WTC11 (cell line): ENCODE measurements at regions not wholly inside any gene's neighbourhood (a gene's known extent, or its start where the extent isn't known, plus 50 kb on each side); places are given as distances from the start of the nearest gene placed in this dataset.

Source experiments
- CTCF ChIP-seq: fragments of 200-600 bp; IDR thresholded peaks from 2 replicates; pipeline ENCODE4 v1.8.0; 2022; ENCODE audit warnings: antibody characterized with exemption
- ERG ChIP-seq: fragments of 250-450 bp; sonication (Bioruptor Pico); IDR thresholded peaks from 2 replicates; pipeline ENCODE4 v1.8.0; 2021; ENCODE audit warnings: mild to moderate bottlenecking
- ESRRA ChIP-seq: sonication (generic); formaldehyde crosslinking; IDR thresholded peaks from 2 replicates; pipeline ENCODE4 v1.8.1; 2022; ENCODE audit warnings: mild to moderate bottlenecking, missing genetic modification reagents, borderline replicate concordance
- ETV6 ChIP-seq: sonication (generic); formaldehyde crosslinking; IDR thresholded peaks from 2 replicates; pipeline ENCODE4 v1.8.1; 2022; ENCODE audit warnings: mild to moderate bottlenecking, missing genetic modification reagents
- NR3C1 ChIP-seq: sonication (generic); formaldehyde crosslinking; conservative IDR thresholded peaks from 2 replicates; pipeline ENCODE4 v1.8.1; 2023; ENCODE audit warnings: low read depth, mild to moderate bottlenecking, missing genetic modification reagents
- SMAD3 ChIP-seq: sonication (generic); formaldehyde crosslinking; IDR thresholded peaks from 2 replicates; pipeline ENCODE4 v1.8.0; 2022; ENCODE audit warnings: missing genetic modification reagents, mild to moderate bottlenecking, borderline replicate concordance
- SP1 ChIP-seq: sonication (generic); formaldehyde crosslinking; conservative IDR thresholded peaks from 2 replicates; pipeline ENCODE4 v1.8.1; 2022; ENCODE audit warnings: missing genetic modification reagents
- TEAD1 ChIP-seq: sonication (generic); formaldehyde crosslinking; IDR thresholded peaks from 2 replicates; pipeline ENCODE4 v1.8.0; 2022; ENCODE audit warnings: mild to moderate bottlenecking, missing genetic modification reagents
- ZBTB21 ChIP-seq: sonication (generic); formaldehyde crosslinking; IDR thresholded peaks from 2 replicates; pipeline ENCODE4 v1.8.1; 2023; ENCODE audit warnings: mild to moderate bottlenecking, missing genetic modification reagents, borderline replicate concordance

GRCh38 chr14:87409393-87409792 lies 583.6 kb downstream of the GALC start:
- TF ChIP-seq SP1 (CRISPR knock-in tag), result no peak
- no peak for TF ChIP-seq CTCF
- no peak for TF ChIP-seq ZBTB21
- no peak for TF ChIP-seq NR3C1 (CRISPR knock-in tag)
- TF ChIP-seq ESRRA (CRISPR knock-in tag), result no peak
- TF ChIP-seq TEAD1 (CRISPR knock-in tag), result no peak
- TF ChIP-seq ERG (CRISPR knock-in tag), result no peak
- no peak for TF ChIP-seq SMAD3 (CRISPR knock-in tag)
- TF ChIP-seq ETV6 (CRISPR knock-in tag), result no peak
